Activated T-cell treated with anti-CD3 and anti-CD28 coated beads for 24 hours (primary cell): ENCODE measurements at regions not wholly inside any gene's neighbourhood (a gene's known extent, or its start where the extent isn't known, plus 50 kb on each side); places are given as distances from the start of the nearest gene placed in this dataset.
"Not testable (repeated sequence)": the region's sequence is repeated elsewhere in the genome, so short reads cannot be mapped to it uniquely, and the experiment has no call there.

ENCODE experiments used
- DNase-seq: peaks from one replicate; pipeline ENCODE4 v3.0.0-alpha.2; 2020; ENCODE audit warnings: low read depth

DNA sequence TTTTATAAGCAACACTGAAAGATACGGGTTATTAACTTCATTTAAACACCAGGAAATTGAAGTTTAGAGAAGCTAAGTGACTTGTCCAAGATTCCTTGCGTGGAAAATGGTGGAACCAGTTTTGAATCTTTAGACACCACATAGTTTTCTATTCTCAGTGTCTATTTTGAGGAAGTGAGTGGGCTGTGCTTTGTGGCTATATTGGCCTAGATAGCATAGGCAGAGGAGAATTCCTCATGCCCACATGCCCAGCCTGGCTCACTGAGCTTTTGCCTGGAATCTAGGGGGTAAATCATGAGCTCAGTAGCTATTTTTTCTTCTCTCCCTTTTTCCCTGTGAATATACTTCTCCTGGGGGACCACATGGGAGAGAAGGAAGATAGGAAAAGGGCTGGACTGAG lies 431.3 kb downstream of the HS3ST3B1 start:
- no peak for DNase-seq

DNA sequence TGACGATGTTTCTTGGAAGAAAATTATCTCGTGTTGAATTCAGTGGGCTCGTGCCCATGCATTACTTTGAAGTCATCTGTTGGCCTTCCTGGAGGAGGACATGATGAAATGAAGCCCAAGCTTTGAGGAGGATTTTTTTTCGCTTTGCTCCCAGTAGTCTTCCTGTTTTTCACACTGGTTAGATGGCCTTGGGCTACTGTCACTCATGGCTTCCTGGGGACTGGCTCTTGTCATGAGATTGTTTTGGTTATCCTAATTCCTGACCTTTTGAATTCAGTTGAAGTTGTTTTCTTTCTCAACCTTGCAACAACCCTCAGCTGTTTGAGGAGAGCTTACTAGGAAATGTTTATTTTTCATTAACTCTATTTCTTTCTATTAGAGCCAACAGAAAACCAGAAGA lies 430.7 kb downstream of the HS3ST3B1 start:
- DNase-seq, result no peak

- DNase-seq, result no peak
Observed at GRCh38 chr17:14730821-14731220, 429.9 kb downstream of the HS3ST3B1 start.

GRCh38 chr17:14725729-14726128 lies 424.8 kb downstream of the HS3ST3B1 start:
- DNase-seq, result no peak

- no peak for DNase-seq
Observed at GRCh38 chr17:14724770-14725169, 423.9 kb downstream of the HS3ST3B1 start.

DNA sequence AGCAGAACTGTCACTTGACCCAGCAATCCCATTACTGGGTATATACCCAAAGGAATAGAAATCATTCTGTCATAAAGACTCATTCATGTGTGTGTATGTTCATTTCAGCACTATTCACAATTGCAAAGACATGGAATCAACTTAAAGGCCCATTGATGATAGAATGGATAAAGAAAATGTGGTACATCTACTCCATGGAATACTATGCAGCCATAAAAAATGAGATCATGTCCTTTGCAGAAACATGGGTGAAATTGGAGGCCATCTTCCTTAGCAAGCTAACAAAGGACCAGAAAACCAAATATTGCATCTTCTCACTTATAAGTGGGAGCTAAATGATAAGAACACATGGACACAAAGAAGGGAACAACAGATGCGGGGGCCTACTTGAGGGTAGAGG lies 422.5 kb downstream of the HS3ST3B1 start:
- DNase-seq, result not testable (repeated sequence)

- DNase-seq, result no peak
Observed at GRCh38 chr17:14719942-14720341, 419.1 kb downstream of the HS3ST3B1 start.

DNA sequence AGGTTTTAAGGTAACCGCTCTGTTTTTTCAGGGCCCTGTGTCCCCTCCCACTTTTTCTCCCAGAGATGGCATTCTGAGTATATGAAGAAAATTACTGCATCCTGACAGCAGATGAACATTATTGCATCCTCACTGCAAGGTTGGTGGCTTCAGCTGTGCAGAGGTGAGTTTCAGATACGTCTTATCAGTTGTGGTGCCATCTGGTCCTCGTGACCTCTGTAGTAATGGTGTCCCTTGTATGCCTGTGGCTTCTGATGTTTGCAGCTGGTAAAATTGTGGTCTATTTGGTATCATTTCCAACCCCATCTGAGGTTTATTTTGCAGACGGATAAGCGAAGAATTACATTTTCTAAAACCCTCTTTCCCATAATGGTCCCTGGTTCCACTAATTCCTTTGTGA lies 417.0 kb downstream of the HS3ST3B1 start:
- no peak for DNase-seq

DNA sequence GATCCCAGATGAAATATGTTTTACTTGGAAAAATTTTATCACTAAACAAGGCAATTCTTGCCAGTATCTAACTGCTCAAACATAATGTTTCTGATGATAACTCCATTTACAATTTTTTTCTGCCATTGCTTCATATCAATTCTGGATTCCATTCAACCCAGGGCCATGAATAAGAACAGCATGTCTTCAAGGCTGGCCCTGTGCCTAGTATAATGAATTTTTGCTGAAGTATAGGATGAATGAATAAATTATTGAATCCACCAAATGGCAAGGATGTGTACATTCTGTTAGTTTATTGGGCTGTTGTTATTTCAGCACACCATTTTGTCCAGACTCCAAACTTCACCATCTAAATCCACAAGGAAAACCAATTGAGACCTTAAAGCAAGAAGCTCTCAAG lies 414.7 kb downstream of the HS3ST3B1 start:
- no peak for DNase-seq

DNA sequence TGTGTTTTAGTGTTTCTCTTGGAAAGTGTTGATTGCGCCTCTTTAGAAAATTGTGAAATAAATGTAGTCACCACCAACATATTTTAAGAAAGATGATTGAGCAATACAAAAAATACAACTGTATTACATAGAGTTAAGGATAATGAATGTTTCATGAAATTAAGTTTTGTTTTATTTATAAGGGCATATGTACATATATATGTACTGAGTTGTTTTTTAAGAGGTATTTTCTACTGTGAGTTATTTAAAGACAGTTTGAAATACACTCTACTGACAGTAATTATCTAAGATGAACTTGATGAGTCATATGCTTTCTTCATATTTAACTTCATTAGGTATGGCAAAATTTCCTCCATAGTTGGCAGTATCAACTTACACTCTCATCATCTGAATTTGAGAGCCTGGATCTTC lies 411.7 kb downstream of the HS3ST3B1 start:
- DNase-seq, result no peak

GRCh38 chr17:14704121-14704520 lies 403.2 kb downstream of the HS3ST3B1 start:
- no peak for DNase-seq

GRCh38 chr17:14701886-14702285 lies 401.0 kb downstream of the HS3ST3B1 start:
- no peak for DNase-seq

DNA sequence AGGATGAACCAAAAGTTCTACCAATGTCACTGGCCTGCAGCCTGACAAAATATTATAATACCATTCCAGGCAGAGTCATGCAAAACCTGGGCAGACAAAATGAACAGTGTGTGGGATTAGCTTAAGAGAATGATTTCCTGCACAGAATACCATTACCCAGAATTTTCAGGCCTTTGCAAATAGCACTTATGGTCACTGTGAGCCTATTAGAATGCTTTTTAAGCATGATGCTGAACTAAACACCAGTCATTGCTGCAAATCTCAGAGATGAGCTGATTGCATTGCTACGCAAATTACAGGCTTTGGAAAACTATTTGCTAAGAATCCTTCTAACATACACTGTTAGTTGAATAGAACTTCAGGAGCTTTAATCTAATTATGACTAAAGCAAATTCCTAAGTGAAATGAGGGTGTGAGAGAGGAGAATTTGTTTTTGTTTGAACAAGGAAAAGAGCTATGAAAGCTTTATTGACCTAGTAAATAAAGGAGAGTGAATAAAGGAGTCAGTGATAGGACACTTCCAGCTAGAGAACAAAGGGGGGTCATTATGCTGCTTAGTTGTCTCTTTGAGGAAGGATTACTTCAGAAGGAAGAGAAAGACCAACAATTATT lies 398.8 kb downstream of the HS3ST3B1 start:
- DNase-seq, result no peak

GRCh38 chr17:14693382-14693781 lies 392.5 kb downstream of the HS3ST3B1 start:
- no peak for DNase-seq

DNA sequence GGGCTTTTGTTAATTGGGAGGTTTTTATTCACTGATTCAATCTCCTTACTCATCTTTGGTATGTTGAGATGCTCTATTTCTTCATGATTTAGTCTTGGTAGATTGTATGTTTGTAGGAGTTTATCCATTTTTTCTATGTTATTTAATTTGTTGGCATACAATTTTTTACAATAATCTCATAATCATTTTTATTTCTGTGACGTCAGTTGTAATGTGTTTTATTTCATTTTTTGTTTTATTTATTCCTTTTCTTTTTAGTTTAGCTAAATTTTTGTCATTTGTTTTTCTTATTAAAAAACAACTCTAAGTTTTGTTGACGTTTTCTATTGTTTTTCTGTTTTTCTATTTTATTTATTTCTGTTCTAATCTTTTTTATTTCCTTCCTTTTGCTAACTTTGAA lies 389.8 kb downstream of the HS3ST3B1 start:
- no peak for DNase-seq

DNA sequence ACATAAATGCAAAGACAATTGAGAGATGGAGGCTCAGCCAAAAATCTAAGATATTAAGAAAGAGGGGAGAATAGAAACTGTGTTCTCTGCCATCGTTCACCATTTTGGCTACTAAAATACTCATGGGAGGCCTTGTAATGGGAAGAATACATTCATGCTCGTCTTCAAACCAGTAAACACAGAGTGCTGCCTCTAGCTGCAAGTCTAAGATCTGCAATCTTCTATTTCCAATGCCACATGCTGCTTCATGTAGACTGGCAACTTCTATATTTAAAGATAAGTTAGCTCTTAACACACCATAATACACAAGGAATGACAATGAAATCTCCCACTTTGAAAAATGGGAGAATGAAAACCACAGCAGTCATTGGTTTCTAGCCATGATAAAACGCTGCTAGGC lies 387.3 kb downstream of the HS3ST3B1 start:
- DNase-seq, result no peak

DNA sequence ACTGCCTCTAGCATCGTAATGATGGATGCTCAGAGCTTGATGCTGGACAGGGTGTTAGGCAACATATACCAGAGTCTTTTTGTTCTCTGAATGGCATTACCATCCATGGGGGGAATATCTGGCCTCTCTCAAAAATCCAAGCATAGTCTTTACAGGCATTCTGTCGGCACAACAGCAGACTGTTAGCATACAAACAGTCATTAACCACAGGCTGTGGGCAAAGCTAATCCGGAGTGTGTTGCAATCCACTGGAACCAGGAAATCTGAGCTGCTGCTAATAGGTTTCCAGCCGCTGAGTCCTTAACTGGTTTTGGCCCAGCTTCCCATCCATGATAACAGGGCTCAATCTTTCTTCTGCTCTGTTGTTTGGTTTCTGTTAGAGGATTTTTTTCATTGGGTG lies 371.9 kb downstream of the HS3ST3B1 start:
- DNase-seq, result no peak

DNA sequence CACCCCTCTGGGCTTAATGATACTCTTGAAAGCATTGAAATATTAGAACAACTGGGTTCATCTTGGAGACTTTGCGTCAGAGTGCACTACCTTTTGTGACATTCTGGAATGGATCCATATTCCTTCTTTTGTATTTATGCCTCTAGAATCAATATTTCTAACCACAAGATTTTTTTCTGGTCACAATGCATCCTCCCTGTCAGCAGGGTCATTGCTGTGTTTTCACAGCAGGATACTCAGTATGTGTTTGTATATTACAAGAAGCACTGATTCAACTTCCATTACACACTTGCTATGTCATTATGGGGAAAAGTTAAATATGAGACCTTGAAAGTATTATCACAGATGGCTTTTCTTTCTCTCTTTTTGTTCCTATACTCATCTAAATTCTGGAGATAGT lies 370.0 kb downstream of the HS3ST3B1 start:
- no peak for DNase-seq

DNA sequence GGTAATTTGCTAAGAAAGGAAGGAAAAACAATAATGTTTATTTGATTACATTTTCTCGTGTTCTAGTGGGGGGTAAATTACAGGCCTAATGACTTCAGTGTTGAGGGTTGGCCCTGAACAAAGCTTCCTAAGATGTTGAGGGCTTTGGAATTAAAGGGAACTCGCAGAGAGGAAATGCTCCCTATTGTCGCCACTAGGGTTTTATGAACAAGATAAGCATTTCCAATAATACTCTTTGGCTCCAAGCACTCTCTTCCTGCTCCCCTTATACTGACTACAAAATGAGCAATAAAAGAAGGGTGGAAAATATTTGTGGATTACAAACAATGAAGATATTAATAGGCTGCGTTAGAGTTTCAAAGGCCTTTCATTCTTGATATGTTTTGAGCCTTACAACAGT lies 363.6 kb downstream of the HS3ST3B1 start:
- DNase-seq, result no peak

- no peak for DNase-seq
Observed at GRCh38 chr17:14641117-14641516, 340.2 kb downstream of the HS3ST3B1 start.

GRCh38 chr17:14637260-14637659 lies 336.4 kb downstream of the HS3ST3B1 start:
- no peak for DNase-seq

GRCh38 chr17:14630621-14631020 lies 329.7 kb downstream of the HS3ST3B1 start:
- no peak for DNase-seq

DNA sequence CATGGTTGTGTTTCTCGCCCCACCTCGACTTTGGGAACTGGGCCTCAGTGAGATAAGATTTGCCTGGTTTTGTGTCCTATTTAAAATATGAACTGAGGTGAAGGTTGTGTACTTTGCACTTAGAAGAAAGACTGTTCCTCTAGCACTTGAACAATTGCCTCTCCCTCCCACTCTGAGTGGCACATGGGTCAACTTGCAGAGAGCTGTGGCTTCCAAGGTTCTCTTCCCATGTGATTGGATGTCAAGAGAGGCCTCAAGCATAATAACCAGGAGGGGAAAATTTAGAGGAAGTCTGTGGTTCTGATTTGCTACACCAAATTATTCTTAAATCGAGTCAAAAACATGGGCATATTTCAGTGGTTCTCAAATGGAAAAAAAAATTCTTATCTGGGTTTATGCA lies 329.2 kb downstream of the HS3ST3B1 start:
- no peak for DNase-seq

GRCh38 chr17:14622615-14623101 lies 321.8 kb downstream of the HS3ST3B1 start:
- DNase-seq, result no peak
